Stimulated activated CD8-positive, alpha-beta memory T cell treated with anti-CD3 and anti-CD28 coated beads, Interleukin-2, amount 100 ng/mL, for 48 hours (primary cell): ENCODE measurements at regions not wholly inside any gene's neighbourhood (a gene's known extent, or its start where the extent isn't known, plus 50 kb on each side); places are given as distances from the start of the nearest gene placed in this dataset.
"Not testable (repeated sequence)": the region's sequence is repeated elsewhere in the genome, so short reads cannot be mapped to it uniquely, and the experiment has no call there.

Experiments used
- DNase-seq, 2 donors: peaks; one replicate each; pipeline ENCODE4 v3.0.0-alpha.2; 2020; ENCODE audit warnings: low read depth in 2 of 2

DNA sequence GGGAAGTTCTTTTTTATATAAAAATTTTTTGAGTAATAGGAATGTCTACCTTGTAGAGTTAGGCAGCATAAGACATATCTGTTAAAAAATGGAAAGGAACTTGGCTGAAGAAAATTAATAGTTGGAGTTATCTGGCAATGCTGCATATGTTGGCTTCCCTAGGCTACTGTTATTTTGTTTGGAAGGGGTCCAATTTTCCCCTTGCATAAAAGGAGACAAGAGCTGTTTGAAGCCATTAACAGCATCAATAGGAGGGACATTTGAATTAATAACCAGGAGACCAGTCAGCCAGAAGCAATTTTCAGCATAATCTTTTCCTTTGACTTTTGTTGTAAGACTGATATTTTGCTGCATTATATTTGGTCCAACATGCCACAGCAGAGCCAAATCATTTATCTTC is 80.9 kb upstream of the TAB2 start:
- DNase-seq: no peak

DNA sequence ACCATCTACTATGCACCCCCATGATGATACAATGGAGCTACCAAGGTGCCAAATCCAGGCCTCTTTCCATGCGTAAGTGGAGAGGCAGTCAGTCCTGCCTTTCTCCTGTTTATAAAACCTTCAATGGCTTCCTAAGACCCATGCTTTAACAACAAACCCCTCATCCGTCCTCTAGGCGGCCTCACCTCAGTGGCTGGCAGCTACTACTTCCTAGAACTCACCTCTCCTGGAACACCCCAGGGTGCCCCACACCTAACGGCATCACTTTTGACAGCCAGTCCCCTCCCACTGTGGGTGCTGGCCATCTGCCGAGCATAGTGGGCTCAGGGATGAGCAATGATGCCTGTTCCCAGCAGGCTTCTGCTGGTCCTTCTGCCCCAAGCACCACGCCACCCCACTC is 80.0 kb upstream of the TAB2 start:
- DNase-seq: no peak

DNA sequence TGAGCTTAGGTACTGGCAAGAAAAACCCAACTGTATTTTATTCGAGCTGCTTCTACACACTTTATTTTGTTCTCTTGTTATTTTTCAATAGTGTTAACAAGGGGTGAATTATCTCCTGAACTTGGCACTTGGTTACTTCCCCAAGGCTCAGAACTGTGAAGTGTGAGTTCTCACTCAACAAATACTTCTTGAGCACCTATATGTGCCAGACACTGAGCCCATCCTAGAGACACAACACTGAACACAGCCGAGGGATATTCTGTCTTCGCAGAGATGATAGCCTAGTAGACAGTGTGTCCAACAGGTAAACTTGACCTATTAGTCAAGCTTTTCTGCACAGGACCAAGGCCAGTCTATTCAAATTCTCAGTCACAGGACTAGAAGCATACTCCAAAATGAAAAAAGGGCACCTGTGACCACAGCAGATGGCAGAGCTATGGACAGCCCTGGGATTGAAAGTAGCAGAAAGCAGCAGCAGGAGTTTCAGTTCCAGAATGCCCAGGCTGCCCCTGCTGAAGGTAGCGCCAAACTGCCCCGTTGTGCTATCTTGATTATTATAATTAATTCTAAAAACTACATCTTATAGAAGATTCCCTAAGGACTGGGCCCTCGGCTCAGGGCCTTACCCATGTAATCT is 77.8 kb upstream of the TAB2 start:
- DNase-seq: no peak

DNA sequence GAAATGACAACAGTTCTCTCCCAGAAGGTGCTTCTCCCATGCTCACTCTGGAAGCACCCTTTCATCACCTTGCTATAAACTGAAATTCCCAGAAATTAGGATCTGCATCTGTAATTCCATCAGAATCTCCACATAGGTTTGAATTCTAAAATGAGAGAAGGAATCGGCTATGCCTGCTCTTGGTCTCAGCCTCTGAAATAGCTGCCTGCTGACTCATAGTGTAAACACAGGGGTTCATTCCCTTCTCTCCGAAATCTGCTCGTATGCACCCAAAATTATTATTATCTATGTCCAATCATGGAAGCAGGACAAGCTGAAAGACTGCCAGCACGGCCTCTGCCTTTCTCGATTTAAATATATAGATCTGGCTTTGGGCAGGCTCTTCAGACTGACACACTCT is 74.6 kb upstream of the TAB2 start:
- DNase-seq: no peak

DNA sequence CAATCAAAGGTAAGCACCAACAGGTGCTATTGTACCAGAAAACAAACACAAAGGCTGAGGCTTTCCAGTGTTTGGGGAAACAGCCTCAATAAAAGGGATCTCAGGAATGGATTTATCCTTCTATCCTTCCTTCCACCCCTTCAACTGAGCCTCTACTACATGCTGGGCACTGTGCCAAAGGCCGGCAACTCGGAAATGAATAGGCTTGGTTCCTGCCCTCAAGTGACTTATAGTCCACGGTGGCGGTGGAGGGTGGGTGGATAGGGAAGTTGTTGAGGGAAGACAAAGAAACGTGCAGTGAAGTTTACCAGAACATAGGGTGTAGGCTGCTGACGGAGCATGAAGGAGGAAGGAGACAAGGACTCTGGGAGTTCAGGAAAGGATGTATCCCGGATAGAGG is 73.4 kb upstream of the TAB2 start:
- no peak for DNase-seq

DNA sequence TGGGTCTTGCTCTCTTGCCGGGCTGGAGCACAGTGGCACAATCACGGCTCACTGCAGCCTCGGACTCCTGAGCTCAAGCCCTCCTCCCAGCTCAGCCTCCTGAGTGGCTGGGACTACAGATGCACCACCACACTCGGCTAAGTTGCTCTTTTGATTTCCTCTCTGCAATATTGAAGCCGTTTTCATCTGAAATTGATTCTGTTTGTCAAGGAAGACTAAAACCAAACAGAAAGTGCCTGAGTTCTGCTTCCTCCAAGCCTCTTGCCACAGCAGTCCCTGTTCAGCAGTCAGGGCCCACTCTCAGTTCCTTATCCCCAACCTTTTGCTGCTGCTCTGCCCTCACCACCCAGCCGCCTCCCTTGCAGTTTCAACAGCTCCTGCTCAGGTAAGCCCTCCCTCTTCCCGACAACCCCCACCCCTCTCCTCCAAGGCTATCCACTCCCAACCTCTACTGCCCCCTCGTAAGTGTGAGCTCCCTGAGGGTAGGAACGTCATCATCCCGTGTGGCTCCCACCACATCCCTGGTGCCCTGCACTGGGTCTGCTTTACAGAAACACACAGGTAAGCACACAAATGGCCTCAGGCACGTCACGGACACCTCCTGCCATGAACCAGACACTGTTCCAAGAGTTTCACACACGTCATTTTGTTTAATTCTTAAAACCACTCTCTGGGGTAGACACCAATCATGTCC is 70.7 kb upstream of the TAB2 start:
- DNase-seq: no peak

DNA sequence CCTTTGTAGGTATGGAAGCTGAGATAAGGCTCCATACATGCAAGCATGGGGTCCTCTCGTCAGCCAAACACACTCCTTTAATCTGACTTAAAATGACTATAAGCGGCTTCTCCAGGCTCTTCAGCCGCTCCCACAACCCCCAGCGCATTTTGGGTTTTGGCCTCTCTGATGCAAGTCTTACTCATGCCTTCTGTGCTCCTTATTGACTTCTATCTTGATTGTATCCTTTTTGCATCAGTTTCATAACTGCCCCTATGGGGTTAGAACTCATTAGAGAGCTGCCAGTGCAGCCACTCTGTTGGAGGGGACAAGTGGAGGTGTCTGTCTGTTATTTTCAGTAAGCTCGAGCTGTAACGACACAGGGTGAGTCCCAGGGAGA is 70.1 kb upstream of the TAB2 start:
- DNase-seq: no peak

DNA sequence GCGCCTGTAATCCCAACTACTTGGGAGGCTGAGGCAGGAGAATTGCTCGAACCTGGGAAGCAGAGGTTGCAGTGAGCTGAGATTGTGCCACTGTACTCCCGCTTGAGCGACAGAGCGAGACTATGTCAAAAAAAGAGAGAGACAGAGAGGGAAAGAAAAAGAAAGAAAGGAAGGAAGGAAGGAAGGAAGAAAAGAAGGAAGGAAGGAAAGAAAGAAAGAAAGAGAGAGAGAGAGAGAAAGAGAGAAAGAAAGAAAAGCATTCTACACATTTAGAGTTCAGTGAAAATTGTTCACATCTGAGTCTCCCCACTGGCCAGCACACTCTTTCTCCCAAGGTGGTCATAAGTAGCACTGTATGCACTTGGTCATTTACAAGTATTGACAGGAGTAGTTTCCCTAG is 69.2 kb upstream of the TAB2 start:
- not testable (repeated sequence) for DNase-seq

DNA sequence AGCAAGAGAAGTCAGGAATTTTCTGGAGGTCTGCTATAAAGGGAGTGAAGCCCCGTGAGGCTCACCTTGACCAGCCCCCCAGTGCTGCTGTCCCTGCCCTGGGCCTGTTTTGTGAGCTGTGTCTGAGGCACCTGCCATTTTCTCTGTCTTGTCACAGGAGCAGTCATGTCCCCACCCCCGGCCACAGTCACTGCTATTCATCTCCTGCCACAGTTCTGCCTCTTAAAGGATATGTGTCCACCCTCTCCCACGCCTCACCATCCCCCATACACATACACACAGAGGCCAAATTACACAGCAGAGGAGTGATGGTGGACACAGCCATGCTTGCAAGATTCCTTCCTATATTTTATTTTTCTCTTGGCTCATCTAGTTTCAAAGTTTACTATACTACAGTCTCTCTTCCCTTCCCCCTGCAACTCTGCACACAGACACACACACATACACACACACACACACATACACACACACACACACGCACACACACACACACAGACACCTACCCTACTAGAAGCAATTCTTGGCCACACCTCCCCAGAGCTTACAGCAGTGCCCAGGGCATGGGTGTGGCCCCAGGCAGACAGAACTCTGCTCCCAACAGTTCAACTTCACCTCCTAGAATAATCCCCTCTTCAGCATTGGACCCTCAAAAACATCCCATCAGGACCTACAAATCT is 68.7 kb upstream of the TAB2 start:
- no peak for DNase-seq

DNA sequence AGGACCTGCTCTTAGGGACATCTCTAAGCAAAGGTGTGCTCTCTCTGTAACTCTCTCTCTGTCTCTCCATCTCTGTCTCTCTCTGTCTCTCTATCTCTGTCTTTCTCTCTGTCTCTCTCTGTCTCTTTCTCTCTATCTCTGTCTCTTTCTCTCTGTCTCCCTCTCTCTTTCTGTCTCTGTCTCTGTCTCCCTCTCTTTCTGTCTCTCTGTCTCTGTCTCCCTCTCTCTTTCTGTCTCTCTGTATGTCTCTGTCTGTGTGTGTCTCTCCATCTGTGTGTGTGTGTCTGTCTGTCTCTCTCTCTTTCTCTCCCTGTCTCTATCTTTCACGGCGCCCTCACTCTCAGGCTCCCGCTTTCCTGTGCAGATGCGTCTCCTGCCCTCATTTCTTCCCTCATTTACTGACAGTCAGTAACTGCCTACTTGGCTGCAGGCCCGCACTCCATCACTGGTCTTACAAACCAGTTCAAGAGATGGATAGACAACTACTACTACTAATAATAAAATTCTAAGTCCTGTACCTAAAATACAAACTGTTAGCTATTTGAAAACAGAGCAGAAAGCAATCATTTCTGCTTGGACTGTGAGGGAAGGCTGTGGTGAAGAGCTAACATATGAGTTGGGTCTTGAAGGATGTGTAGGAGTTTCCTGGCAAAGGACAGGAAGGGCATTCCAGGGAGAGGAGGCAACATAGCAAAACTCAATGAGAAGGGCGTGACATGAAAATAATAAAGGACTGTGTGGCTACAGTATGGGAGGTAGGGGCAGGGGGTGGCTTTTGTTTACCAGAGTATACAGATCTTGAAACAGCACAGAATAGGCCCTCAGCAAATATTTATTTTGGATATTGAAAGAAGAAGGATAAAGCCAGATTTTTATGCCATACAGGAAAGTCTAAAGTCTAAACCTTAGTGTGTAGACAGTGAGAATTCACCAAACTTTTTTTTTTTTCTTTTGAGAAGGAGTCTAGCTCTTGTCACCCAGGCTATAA is 67.8 kb upstream of the TAB2 start:
- no peak for DNase-seq

DNA sequence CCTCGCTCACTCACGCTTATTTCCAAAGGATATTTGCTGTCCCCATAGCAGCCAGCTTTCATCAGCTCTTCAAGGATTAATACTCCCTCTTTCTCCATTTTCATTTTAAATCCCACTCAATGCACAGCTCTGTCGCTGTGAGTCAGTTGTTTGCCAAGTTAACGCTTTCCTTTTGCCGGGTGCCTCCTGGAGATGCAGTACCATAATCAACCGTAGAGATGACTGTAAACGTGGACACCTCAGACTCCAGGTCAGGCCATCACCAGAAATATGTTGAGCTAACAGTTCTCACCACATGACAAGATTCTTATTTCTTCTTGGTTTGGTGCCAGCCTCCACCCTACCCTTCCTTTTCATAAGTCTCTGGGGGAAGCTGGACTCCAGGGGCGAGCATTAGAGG is 66.6 kb upstream of the TAB2 start:
- no peak for DNase-seq

DNA sequence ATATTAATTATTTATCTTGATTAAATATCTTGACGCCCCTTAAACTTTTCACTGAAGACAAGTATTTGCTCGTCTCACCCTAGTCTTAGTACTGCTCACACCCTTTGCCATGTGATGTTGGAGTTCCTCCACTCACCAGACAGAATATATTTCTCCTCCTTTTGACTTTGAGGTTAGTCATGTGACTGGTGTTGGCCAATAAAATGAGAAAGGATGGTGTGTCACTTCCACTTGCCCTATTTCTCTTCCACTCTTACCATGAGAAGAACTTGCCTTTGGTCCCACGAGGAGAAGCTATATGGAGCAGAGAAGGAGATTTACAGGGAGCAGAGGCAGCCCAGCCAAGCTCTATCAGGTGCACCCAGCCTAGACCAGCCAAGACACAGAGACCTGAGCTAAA is 64.9 kb upstream of the TAB2 start:
- DNase-seq: no peak

DNA sequence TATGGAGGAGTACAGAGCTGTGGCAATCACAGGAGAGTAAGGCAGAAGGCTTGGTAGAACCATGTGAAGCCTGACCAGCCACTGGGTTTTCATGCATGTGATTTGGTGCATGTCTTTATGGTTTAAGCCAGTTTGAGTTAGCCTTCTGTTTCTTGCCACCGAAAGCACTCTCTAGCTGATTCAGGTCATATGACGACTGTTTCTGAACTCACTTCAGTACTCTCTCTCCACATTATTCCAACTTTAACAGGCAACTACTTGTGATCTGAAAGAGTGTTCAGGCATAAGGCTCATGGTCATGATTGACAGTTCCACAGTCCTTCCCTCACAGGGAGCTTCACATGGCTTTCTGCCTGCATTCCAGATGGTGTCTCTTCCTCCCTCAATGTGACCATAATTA is 63.3 kb upstream of the TAB2 start:
- no peak for DNase-seq

DNA sequence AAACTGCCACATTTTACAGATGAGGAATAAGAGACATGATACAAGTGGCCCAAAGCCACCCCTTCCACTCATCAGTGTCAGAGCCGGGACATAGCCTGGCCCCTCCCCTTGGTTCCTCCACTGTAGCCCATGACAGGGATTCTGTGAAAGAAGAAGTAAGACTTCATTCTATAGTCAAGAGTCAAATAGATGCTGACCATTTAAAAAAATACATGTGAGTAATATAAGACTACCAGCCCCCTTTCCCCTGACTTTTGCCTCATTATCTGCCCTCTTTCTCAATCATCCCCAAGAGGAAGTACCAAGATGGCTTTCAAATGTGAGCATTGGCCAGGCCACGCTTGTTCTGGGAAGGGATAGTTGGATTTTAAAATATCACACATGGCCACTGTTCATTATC is 57.8 kb upstream of the TAB2 start:
- no peak for DNase-seq

DNA sequence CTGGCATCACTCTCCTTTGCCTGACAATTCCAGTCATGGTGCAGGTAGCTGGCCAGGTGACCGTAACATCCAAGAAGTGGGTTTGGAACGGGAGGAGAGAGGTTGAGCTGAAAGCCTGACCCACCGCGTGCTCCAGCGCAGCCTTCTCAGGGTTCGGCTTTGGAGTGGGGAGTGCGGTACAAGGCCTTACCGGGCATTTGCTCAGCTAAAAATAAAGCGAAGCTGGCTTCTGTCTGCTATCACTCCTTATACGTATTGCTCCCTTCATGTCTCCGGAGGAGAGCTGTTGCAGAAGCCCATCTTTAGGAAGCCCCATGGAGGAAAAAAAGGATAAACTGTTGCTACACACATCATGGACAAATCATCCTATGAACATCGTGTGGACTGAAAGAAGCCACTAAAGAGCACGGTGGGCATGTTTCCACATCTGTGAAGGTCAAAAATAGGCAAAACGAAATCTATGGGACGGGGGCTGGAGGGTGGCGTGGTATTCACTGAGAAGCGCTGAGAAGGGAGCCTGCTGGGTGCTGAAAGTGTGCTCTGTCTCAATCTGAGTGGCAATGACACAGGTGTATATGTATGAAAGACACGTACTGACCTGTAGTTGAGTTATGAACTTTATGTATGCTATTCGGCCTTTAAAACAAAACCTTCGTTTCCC is 57.2 kb upstream of the TAB2 start:
- DNase-seq: no peak

DNA sequence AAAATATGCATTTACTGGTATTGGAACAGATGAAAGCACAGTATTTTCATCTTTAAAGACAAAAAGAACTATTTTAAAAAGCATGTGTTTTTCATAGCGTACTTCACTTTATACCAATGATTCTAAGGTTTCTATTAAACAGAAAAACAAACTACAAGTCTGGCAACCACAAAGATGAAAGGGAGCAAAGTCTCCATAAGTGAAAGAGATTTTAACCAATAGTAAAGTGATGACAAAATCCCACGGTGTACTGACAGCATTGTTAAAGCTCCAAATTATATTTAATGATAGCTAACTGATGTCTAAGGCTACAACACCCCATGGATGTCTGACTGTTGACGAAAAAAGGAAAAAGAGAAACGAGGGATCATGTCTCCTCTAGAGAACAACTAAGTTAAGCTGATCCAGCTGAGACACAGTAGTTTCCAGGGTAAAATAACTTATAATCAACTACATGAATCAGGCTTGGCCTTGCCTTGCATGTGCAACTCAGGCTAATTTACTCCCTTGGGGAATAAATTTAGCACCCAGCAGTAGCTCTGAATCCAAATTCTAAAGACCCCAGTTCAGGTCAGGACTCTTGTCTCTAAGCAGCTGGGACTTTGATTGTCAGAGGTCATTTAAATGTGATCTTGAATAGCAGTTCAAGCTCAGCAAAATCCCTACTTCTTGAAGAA is 56.0 kb upstream of the TAB2 start:
- no peak for DNase-seq

DNA sequence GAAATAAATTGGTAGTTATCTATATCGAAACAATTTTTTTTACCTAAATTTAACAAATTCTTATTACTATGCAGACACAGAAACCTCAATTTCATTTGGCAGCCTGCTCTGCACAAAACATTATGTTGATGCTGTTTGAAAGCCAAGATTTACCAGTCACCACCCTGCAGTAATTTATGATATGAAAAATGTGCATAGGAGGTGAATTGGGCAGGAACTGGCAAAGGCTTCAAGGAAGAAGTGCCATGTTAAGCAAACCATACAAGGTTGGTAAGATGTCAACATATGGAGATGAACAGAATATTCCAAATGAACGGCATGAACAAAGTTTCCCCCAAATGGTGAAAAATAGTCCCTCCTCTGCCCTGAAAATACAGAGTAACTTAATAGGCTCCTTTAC is 54.2 kb upstream of the TAB2 start:
- no peak for DNase-seq

DNA sequence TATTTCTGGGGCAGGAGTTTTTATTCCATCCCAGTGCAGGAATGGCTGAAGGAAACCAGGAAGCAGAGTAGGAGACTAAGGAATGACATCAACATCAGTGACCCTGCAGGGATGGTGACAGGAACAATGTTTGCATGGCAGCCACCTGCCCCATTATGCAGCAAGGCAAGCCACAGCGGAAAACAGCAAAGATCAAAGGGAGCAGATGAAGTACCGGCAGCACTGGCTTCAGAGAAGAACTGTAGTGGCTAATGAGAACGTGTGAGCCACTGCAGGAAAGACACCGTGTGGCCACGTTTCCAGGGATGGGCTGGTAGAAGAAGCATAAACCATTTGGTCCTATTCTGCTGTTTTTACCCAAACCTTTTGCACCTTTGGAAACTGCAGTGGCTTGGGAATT is 52.9 kb upstream of the TAB2 start:
- no peak for DNase-seq

DNA sequence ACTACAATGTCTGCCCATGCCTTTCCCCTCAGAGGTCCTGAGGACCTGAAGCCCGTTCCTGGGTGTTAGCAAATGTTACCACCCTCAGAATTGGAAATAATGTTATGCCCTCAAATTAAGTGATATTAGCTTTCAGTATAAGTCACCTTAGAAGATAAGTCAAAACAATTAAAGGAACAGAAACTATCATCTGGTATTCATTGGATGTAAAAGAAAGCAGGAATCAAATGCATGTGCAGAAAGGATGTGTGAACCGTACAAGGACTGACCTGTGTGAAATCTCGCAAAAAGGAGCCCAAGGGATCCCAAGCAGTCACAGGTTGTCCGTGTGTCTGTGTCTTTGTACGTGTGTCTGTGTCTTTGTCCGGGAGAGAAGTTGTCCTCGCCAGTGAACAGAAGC is 51.6 kb upstream of the TAB2 start:
- DNase-seq: no peak

DNA sequence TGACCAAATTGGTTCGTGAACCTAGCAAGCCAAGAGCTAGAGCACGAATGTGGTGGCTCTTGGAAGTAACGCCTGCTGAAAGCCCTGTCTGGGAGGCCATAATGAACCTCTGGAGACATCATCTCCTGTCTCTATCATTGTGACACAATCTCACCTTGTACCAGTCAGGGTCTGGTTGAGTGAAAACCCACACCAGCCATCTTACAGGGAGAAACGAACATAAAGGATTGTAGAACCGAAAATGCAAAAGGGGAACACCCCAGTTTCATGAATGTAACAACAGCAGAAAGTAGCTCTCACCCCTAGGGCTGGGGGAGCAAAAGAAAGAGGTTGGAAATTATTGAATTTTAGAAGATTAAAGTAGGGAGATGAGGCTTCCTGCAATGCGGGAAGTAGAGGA is 50.9 kb upstream of the TAB2 start:
- DNase-seq: no peak

DNA sequence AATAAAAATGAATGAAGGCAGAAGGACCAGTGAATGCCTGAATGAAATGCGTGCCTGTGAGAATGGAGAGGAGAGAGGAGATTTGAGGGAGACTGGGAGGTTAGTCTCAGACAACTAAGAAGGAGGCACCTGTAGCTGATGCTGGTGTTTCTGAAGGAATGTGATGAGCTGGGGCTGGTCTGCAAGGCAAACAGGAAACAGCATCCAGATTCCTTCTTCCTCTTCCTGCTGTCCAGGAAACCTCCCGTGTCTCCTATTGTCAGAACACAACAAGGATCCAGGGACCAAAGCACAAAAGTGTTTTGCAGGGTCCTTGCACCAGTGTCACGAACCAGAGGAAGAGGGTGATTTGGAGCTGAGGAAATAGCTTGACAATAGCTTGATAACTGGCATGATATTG is 50.4 kb upstream of the TAB2 start:
- DNase-seq: no peak
